ENCODE measurements at regions not wholly inside any gene's neighbourhood (a gene's known extent, or its start where the extent isn't known, plus 50 kb on each side); places are given as distances from the start of the nearest gene placed in this dataset.

- no peak overlapping the region for H3K4me3 ChIP-seq (ENCODE audit: low read length)
- no peak for TF ChIP-seq CTCF (IDR thresholded peaks at IDR 0.05; ENCODE audit: insufficient read depth, low read depth, low read length, missing control alignments)
- DNase-seq (ENCODE audit: low read depth): no peak
Measured at GRCh38 chr4:10750714-10751113, 66.1 kb upstream of the CLNK start.

GRCh38 chr4:10747186-10747585, 62.6 kb upstream of the CLNK start:
- TF ChIP-seq CTCF (IDR thresholded peaks at IDR 0.05; ENCODE audit: insufficient read depth, low read depth, low read length, missing control alignments): no peak
- DNase-seq (ENCODE audit: low read depth): no peak
- no peak overlapping the region for H3K4me3 ChIP-seq (ENCODE audit: low read length)

GRCh38 chr4:10746371-10747171, 62.0 kb upstream of the CLNK start:
- H3K4me3 ChIP-seq (ENCODE audit: low read length): no peak overlapping the region
- DNase-seq (ENCODE audit: low read depth): no peak
- no peak for TF ChIP-seq CTCF (IDR thresholded peaks at IDR 0.05; ENCODE audit: insufficient read depth, low read depth, low read length, missing control alignments)

GRCh38 chr4:10743357-10743756, 58.8 kb upstream of the CLNK start:
- H3K4me3 ChIP-seq (ENCODE audit: low read length): no peak overlapping the region
- TF ChIP-seq CTCF (IDR thresholded peaks at IDR 0.05; ENCODE audit: insufficient read depth, low read depth, low read length, missing control alignments): no peak
- DNase-seq (ENCODE audit: low read depth): no peak

DNA sequence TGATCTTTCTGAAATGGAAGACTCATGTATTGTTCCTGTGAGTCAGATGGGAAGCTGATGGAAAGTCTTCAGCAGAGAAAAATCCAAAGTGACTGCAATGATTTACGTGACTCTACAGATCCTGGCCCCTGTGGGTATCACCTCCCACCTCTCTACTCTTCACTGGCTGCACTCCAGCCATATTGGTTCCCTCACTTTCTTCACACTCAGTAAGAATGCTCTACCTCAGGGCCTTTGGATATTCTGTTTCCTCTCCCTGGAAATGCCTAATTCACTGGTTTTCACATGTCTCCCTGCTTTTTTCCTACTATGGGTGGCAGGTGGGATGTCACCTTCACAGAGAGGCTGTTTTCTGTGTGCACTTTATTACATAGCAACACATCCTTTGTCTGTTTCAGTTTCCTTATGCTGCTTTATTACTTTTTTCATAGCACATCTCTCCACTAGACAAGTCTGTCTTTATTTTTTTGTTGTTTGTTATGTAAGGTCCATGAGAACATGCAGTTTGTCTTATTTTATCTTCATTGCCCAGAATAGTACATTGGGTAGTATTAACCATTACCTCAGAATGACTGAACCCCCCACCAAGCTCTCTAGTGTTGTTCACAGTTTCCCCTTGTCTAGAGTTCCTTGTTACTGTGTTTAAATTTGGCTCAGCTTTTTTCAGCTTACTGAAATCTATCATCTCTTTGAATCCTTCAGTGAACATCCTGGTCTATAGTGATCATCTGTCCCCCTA, 57.6 kb upstream of the CLNK start:
- no peak overlapping the region for H3K4me3 ChIP-seq (ENCODE audit: low read length)
- TF ChIP-seq CTCF (IDR thresholded peaks at IDR 0.05; ENCODE audit: insufficient read depth, low read depth, low read length, missing control alignments): no peak
- no peak for DNase-seq (ENCODE audit: low read depth)

DNA sequence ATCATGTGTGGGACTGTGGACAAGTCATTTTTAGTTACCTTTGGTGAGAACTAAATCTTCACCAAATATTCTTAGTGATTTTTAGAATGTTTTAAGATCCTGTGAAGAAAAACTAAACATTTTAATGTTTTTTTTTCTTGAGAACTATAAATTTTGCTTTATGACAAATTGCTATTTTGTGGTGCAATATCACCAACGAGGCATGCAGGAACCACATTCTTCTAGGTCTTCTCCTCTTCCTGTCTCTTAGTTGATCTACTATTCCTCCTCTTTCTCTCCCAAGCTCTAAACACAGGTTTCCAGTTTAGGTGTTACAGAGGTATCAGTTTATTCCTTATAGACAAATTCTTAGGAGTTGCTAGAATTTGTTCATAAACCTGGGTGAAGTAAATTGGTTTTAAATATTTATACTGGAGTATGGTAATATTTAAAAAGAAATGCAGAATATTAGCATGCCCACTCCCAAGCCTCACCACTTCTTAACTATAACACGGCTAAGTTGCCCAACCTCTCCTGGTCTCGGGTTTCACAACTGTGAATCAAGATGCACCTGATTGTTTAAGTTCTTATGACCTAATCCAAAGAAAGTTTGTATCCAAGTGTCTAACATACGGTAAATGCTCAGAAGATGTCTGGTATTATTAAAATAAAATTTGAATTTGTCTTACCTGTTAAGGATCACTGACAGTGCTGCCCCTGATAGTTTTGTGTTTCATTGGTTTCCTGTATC, 56.5 kb upstream of the CLNK start:
- H3K4me3 ChIP-seq (ENCODE audit: low read length): no peak overlapping the region
- peak; percentile 71 for DNase-seq (ENCODE audit: low read depth)
- no peak for TF ChIP-seq CTCF (IDR thresholded peaks at IDR 0.05; ENCODE audit: insufficient read depth, low read depth, low read length, missing control alignments)
